HEK293 (cell line): ENCODE measurements at regions not wholly inside any gene's neighbourhood (a gene's known extent, or its start where the extent isn't known, plus 50 kb on each side); places are given as distances from the start of the nearest gene placed in this dataset.

Experiments used
- CTCF ChIA-PET: fragments of 350-600 bp; formaldehyde crosslinking; extraction: SDS; loops from one replicate; lab custom pipeline; 2021; ENCODE audit warnings: antibody characterized with exemption; lab: Yijun Ruan, JAX
- POLR2A ChIA-PET: fragments of 300-600 bp; formaldehyde crosslinking; extraction: SDS; loops from one replicate; lab custom pipeline; 2020; ENCODE audit warnings: antibody characterized with exemption, inconsistent platforms; lab: Yijun Ruan, JAX
- H3K27ac ChIP-seq: fragments of 200-500 bp; sonication (Bioruptor generic); 2 replicates; pipeline ENCODE4 v1.5.1; 2014; ENCODE audit warnings: low read depth, low read length, control low read depth, inconsistent platforms; ENCODE audit errors: extremely low read depth
- H3K36me3 ChIP-seq, 2 experiments: fragments of 200-500 bp in 1 of 2; sonication (Bioruptor generic) in 1 of 2; 1 replicate in 1 of 2; 2 replicates in 1 of 2; pipeline ENCODE4 v1.5.1; 2014 to 2017; ENCODE audit warnings: inconsistent platforms in 2 of 2, low read length in 2 of 2; ENCODE audit not compliant: control insufficient read depth in 2 of 2, insufficient read depth in 1 of 2
- H3K4me1 ChIP-seq: fragments of 200-500 bp; sonication (Bioruptor generic); 2 replicates; pipeline ENCODE4 v1.5.1; 2014; ENCODE audit warnings: mild to moderate bottlenecking, low read length, inconsistent platforms; ENCODE audit not compliant: control insufficient read depth, insufficient read depth
- H3K4me3 ChIP-seq: 2 replicates; pipeline ENCODE4 v1.5.1; 2011; ENCODE audit warnings: low read depth, mild to moderate bottlenecking, control low read depth, low read length, moderate library complexity
- H3K9me3 ChIP-seq: fragments of 200-500 bp; sonication (Bioruptor generic); 2 replicates; pipeline ENCODE4 v1.5.1; 2014; ENCODE audit warnings: low read depth, low read length, inconsistent platforms; ENCODE audit not compliant: control insufficient read depth, insufficient read depth
- KLF16 ChIP-seq: fragments of 450-650 bp; formaldehyde crosslinking; IDR thresholded peaks from 2 replicates; pipeline ENCODE4 v1.5.1; 2017; ENCODE audit warnings: missing biosample characterization, missing genetic modification characterization
- PRDM1 ChIP-seq: fragments of 450-650 bp; formaldehyde crosslinking; IDR thresholded peaks from 2 replicates; pipeline ENCODE4; 2016; ENCODE audit warnings: missing biosample characterization, missing genetic modification characterization
- PRDM10 ChIP-seq: fragments of 450-650 bp; formaldehyde crosslinking; IDR thresholded peaks from 2 replicates; pipeline ENCODE4 v1.5.1; 2016; ENCODE audit warnings: missing biosample characterization, missing genetic modification characterization
- PRDM4 ChIP-seq: fragments of 450-650 bp; formaldehyde crosslinking; IDR thresholded peaks from 2 replicates; pipeline ENCODE4 v1.5.1; 2017; ENCODE audit warnings: missing biosample characterization, missing genetic modification characterization
- SETDB1 ChIP-seq: IDR thresholded peaks from one replicate; pipeline ENCODE4 v1.6.1; 2017; ENCODE audit warnings: mild to moderate bottlenecking, low read length, moderate library complexity, mixed read lengths; ENCODE audit not compliant: insufficient read length
- ZBTB21 ChIP-seq: fragments of 450-650 bp; formaldehyde crosslinking; IDR thresholded peaks from 2 replicates; pipeline ENCODE4 v1.5.1; 2017; ENCODE audit warnings: missing biosample characterization, missing genetic modification characterization
- ZNF138 ChIP-seq: fragments of 450-650 bp; formaldehyde crosslinking; IDR thresholded peaks from 2 replicates; pipeline ENCODE4 v1.5.1; 2016; ENCODE audit warnings: missing biosample characterization, missing genetic modification characterization, borderline replicate concordance
- ZNF175 ChIP-seq: fragments of 450-650 bp; formaldehyde crosslinking; IDR thresholded peaks from 2 replicates; pipeline ENCODE4 v1.5.1; 2016; ENCODE audit warnings: missing biosample characterization, missing genetic modification characterization
- ZNF2 ChIP-seq: fragments of 450-650 bp; formaldehyde crosslinking; IDR thresholded peaks from 2 replicates; pipeline ENCODE4 v1.5.1; 2016; ENCODE audit warnings: missing biosample characterization, missing genetic modification characterization
- ZNF366 ChIP-seq: fragments of 450-650 bp; formaldehyde crosslinking; conservative IDR thresholded peaks from 2 replicates; pipeline ENCODE4 v1.5.1; 2016; ENCODE audit warnings: missing biosample characterization, missing genetic modification characterization
- ZNF416 ChIP-seq: fragments of 450-650 bp; formaldehyde crosslinking; IDR thresholded peaks from 2 replicates; pipeline ENCODE4 v1.5.1; 2016; ENCODE audit warnings: missing biosample characterization, missing genetic modification characterization
- ZNF514 ChIP-seq: fragments of 450-650 bp; formaldehyde crosslinking; IDR thresholded peaks from 2 replicates; pipeline ENCODE4 v1.5.1; 2016; ENCODE audit warnings: missing biosample characterization, missing genetic modification characterization
- ZNF521 ChIP-seq: fragments of 450-650 bp; formaldehyde crosslinking; IDR thresholded peaks from 2 replicates; pipeline ENCODE4 v1.5.1; 2017; ENCODE audit warnings: missing biosample characterization, mild to moderate bottlenecking, missing genetic modification characterization
- ZNF624 ChIP-seq: fragments of 450-650 bp; formaldehyde crosslinking; IDR thresholded peaks from 2 replicates; pipeline ENCODE4 v1.5.1; 2017; ENCODE audit warnings: missing biosample characterization, missing genetic modification characterization
- ZNF670 ChIP-seq: fragments of 450-650 bp; formaldehyde crosslinking; IDR thresholded peaks from 2 replicates; pipeline ENCODE4 v1.5.1; 2016; ENCODE audit warnings: missing biosample characterization, missing genetic modification characterization, low read depth
- ZNF830 ChIP-seq: fragments of 450-650 bp; IDR thresholded peaks from 2 replicates; pipeline ENCODE4 v1.5.0; 2018; ENCODE audit warnings: missing biosample characterization, missing genetic modification characterization, low read depth, mild to moderate bottlenecking, moderate library complexity
- TF ChIP-seq, protein P1 (sequence below): fragments of 450-650 bp; formaldehyde crosslinking; optimal IDR thresholded peaks from 2 replicates; pipeline ENCODE3; 2016; ENCODE audit warnings: missing biosample characterization, mild to moderate bottlenecking, missing genetic modification characterization
- TF ChIP-seq, protein P2 (sequence below): fragments of 450-650 bp; formaldehyde crosslinking; IDR thresholded peaks from 2 replicates; pipeline ENCODE4 v1.5.1; 2016; ENCODE audit warnings: missing biosample characterization, missing genetic modification characterization
- TF ChIP-seq, protein P3 (sequence below): fragments of 450-650 bp; formaldehyde crosslinking; IDR thresholded peaks from 2 replicates; pipeline ENCODE4 v1.5.1; 2016; ENCODE audit warnings: missing biosample characterization, missing genetic modification characterization, low read depth

- TF ChIP-seq SETDB1 (peak; percentile 56), PRDM1 (tag by site-specific recombination) (no peak), ZNF670 (tag by site-specific recombination) (no peak)
- Histone ChIP-seq H3K36me3 (no peaks in the 10 kb centered on the region), H3K4me3 (no peak overlapping the region), H3K9me3 (no peaks in the 10 kb centered on the region), H3K4me1 (no peaks in the 10 kb centered on the region; the same call in 1 of the 2 replicates), H3K27ac (no peak overlapping the region)
- CTCF ChIA-PET, result no interaction called here
- POLR2A ChIA-PET, result no interaction called here
Observed at GRCh38 chr5:125538469-125538868, 792.0 kb upstream of the ZNF608 start.

DNA sequence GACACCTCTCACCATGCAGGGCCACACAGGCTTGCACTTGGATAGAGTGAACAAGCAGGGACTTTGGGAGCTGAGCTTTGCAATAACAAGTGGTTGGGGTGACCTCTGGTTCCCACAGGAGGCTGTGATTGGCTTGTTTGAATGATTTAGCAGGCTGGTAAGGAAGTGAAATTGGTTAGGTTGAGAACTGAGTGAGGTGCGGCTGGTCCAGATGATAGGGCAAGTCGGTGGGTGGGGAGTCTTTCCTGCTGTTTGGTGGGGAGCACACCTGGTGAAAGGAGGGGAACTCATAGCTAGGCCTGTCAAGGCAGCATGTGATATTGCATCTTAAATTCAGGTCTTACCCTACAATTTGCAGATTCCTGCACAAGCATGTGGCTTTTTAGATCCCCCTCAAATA, 794.6 kb upstream of the ZNF608 start:
- no peak overlapping the region for H3K4me3 ChIP-seq
- H3K36me3 ChIP-seq, result no peaks in the 10 kb centered on the region
- CTCF ChIA-PET, result interaction anchor here (1.1 kb wide), 1 partner anchor 10 kb away, joined by 3 read pairs; no protein-coding TSS in a partner anchor
- no peaks in the 10 kb centered on the region for H3K9me3 ChIP-seq
- no peaks in the 10 kb centered on the region; the same call in 1 of the 2 replicates for H3K4me1 ChIP-seq
- H3K27ac ChIP-seq, result no peak overlapping the region
- POLR2A ChIA-PET, result no interaction called here
- TF ChIP-seq ZNF521 (tag by site-specific recombination) (no peak), ZNF830 (no peak), ZNF175 (no peak), PRDM1 (tag by site-specific recombination) (no peak), ZNF624 (tag by site-specific recombination) (no peak), ZNF416 (tag by site-specific recombination) (no peak), ZNF2 (no peak), ZNF138 (tag by site-specific recombination) (no peak), ZNF366 (tag by site-specific recombination) (no peak), KLF16 (tag by site-specific recombination) (no peak), ZNF514 (no peak), PRDM4 (tag by site-specific recombination) (no peak), ZBTB21 (tag by site-specific recombination) (no peak), PRDM10 (tag by site-specific recombination) (no peak)
- TF ChIP-seq, protein P1, sequence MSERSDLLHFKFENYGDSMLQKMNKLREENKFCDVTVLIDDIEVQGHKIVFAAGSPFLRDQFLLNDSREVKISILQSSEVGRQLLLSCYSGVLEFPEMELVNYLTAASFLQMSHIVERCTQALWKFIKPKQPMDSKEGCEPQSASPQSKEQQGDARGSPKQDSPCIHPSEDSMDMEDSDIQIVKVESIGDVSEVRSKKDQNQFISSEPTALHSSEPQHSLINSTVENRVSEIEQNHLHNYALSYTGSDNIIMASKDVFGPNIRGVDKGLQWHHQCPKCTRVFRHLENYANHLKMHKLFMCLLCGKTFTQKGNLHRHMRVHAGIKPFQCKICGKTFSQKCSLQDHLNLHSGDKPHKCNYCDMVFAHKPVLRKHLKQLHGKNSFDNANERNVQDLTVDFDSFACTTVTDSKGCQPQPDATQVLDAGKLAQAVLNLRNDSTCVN, result no peak
- TF ChIP-seq, protein P2, sequence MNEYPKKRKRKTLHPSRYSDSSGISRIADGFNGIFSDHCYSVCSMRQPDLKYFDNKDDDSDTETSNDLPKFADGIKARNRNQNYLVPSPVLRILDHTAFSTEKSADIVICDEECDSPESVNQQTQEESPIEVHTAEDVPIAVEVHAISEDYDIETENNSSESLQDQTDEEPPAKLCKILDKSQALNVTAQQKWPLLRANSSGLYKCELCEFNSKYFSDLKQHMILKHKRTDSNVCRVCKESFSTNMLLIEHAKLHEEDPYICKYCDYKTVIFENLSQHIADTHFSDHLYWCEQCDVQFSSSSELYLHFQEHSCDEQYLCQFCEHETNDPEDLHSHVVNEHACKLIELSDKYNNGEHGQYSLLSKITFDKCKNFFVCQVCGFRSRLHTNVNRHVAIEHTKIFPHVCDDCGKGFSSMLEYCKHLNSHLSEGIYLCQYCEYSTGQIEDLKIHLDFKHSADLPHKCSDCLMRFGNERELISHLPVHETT (tag by site-specific recombination), result no peak
- TF ChIP-seq, protein P3, sequence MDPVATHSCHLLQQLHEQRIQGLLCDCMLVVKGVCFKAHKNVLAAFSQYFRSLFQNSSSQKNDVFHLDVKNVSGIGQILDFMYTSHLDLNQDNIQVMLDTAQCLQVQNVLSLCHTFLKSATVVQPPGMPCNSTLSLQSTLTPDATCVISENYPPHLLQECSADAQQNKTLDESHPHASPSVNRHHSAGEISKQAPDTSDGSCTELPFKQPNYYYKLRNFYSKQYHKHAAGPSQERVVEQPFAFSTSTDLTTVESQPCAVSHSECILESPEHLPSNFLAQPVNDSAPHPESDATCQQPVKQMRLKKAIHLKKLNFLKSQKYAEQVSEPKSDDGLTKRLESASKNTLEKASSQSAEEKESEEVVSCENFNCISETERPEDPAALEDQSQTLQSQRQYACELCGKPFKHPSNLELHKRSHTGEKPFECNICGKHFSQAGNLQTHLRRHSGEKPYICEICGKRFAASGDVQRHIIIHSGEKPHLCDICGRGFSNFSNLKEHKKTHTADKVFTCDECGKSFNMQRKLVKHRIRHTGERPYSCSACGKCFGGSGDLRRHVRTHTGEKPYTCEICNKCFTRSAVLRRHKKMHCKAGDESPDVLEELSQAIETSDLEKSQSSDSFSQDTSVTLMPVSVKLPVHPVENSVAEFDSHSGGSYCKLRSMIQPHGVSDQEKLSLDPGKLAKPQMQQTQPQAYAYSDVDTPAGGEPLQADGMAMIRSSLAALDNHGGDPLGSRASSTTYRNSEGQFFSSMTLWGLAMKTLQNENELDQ (tag by site-specific recombination), result no peak
